ENCODE measurements at regions not wholly inside any gene's neighbourhood (a gene's known extent, or its start where the extent isn't known, plus 50 kb on each side); places are given as distances from the start of the nearest gene placed in this dataset.
"Not testable (repeated sequence)": the region's sequence is repeated elsewhere in the genome, so short reads cannot be mapped to it uniquely, and the experiment has no call there.

DNA sequence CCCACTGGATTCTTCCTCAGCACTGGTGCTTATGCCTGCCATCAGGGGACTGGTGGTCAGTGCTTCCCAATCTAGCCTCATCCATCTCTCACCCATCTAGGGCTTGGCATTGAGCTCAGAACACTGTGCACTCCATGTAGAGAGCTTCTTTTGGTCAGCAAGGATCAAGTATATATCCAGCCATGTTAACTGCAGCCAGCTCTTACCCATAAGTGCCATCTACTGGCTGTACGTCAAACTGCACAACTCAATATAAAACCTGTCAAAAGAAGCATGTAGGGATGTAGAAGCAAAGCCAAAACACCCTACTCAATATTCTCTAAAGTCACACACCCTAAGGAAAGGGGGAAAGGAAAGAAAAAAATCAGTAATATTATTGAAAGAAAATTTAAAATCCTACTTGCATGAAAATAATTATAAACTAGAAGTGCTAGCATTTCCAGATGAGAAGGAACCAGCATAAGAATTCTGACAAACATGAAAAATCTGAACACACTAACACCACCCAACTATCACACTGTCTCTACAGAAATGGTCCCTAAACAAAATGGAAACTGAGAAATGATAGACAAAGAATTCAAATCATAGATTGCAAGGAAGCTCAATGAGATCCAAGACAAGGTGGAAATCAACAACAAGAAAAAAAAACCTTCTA is 531.1 kb upstream of the STEAP1 start:
- no peak overlapping the region for H3K9ac ChIP-seq (ENCODE audit: low read depth, low read length)
- POLR2A ChIA-PET (ENCODE audit: unreplicated experiment) = no interaction called here
- no peak overlapping the region for H2BK20ac ChIP-seq (ENCODE audit: low read depth, low read length)
- no peak overlapping the region for H3K4me2 ChIP-seq (ENCODE audit: low read depth, low read length)
- no peak overlapping the region for H2AK5ac ChIP-seq (ENCODE audit: low read depth, low read length)
- H3K23ac ChIP-seq (ENCODE audit: low read depth, low read length) = no peak overlapping the region
- H3K14ac ChIP-seq (replicated peaks; ENCODE audit: low read depth, low read length) = no peak overlapping the region
- CTCF ChIA-PET = interaction anchor here (1.3 kb wide), 1 partner anchor 29 kb away, joined by 3 read pairs; no protein-coding TSS in a partner anchor
- no peak overlapping the region for H3K18ac ChIP-seq (ENCODE audit: low read depth, low read length)
- no peaks in the 10 kb centered on the region for H3K36me3 ChIP-seq (ENCODE audit: control insufficient read depth, insufficient read depth, low read length)
- WGBS, 2 experiments (ENCODE audit: extremely low coverage in 2 of 2, insufficient read length in 1 of 2) = no CpG with 5 or more reads among the region's 1 CpG
- H3K4ac ChIP-seq (ENCODE audit: low read depth, low read length) = no peak overlapping the region
- no peak overlapping the region for H4K8ac ChIP-seq (ENCODE audit: low read depth in 2 of 2, low read length in 2 of 2)
- peaks cover 24% of the 10 kb centered on the region for H3K9me3 ChIP-seq (ENCODE audit: control insufficient read depth, insufficient read depth, low read length)
- H3K4me3 ChIP-seq (ENCODE audit: insufficient read depth, low read depth, low read length) = no peak overlapping the region
- no peaks in the 10 kb centered on the region for H3K4me1 ChIP-seq (ENCODE audit: control insufficient read depth, insufficient read depth, low read length)
- no peak overlapping the region for H4K91ac ChIP-seq (ENCODE audit: insufficient read depth, low read depth, low read length)
- H3K27me3 ChIP-seq (ENCODE audit: control insufficient read depth, insufficient read depth, low read length) = no peaks in the 10 kb centered on the region
- no peaks in the 10 kb centered on the region for H4K20me1 ChIP-seq (ENCODE audit: insufficient read depth, low read length)
- BruUV-seq (replicated peaks) = no TSS peak
- H2BK15ac ChIP-seq (ENCODE audit: low read depth, low read length) = no peak overlapping the region
- H2BK5ac ChIP-seq (ENCODE audit: low read depth, low read length, poor library complexity, severe bottlenecking) = no peak overlapping the region
- no peak overlapping the region for H3K56ac ChIP-seq (ENCODE audit: extremely low read depth, insufficient read depth, low read length)
- H3K9me1 ChIP-seq (ENCODE audit: insufficient read depth, low read length) = no peaks in the 10 kb centered on the region
- TF ChIP-seq, protein P1, sequence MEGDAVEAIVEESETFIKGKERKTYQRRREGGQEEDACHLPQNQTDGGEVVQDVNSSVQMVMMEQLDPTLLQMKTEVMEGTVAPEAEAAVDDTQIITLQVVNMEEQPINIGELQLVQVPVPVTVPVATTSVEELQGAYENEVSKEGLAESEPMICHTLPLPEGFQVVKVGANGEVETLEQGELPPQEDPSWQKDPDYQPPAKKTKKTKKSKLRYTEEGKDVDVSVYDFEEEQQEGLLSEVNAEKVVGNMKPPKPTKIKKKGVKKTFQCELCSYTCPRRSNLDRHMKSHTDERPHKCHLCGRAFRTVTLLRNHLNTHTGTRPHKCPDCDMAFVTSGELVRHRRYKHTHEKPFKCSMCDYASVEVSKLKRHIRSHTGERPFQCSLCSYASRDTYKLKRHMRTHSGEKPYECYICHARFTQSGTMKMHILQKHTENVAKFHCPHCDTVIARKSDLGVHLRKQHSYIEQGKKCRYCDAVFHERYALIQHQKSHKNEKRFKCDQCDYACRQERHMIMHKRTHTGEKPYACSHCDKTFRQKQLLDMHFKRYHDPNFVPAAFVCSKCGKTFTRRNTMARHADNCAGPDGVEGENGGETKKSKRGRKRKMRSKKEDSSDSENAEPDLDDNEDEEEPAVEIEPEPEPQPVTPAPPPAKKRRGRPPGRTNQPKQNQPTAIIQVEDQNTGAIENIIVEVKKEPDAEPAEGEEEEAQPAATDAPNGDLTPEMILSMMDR (conservative IDR thresholded peaks at IDR 0.05; ENCODE audit: low read depth, low read length) = peak; percentile 45
- TF ChIP-seq SMC3 (IDR thresholded peaks at IDR 0.05; ENCODE audit: low read depth, low read length) (peak; percentile 31; the same call in 1 of the 2 replicates), RAD21 (IDR thresholded peaks at IDR 0.05; ENCODE audit: low read length) (peak; percentile 42), MXI1 (IDR thresholded peaks at IDR 0.05; ENCODE audit: borderline replicate concordance, low read depth, low read length) (no peak)
- peak; percentile 3 for DNase-seq
- H3K79me1 ChIP-seq (ENCODE audit: low read depth in 1 of 2, low read length in 2 of 2) = no peaks in the 10 kb centered on the region
- no peak for ATAC-seq (ENCODE audit: low read depth)
- H2AFZ ChIP-seq (replicated peaks; ENCODE audit: low read length, poor library complexity) = no peak overlapping the region
- dilution Hi-C loops (cut with HindIII; ENCODE audit: low sequenced_read_pairs, unreplicated experiment) (no loop called here), in situ Hi-C loops (cut with MboI; ENCODE audit: low sequenced_read_pairs) (no loop called here), intact Hi-C loops (cut with micrococcal nuclease) (no loop called here)
- H4K5ac ChIP-seq (ENCODE audit: low read depth, low read length) = no peak overlapping the region
- no peak overlapping the region for H3K27ac ChIP-seq (ENCODE audit: insufficient read depth, low read length)
- no peak overlapping the region for H2AK9ac ChIP-seq (replicated peaks; ENCODE audit: low read depth, low read length, poor library complexity)
- no peak overlapping the region for H2BK120ac ChIP-seq (ENCODE audit: low read depth, low read length)

DNA sequence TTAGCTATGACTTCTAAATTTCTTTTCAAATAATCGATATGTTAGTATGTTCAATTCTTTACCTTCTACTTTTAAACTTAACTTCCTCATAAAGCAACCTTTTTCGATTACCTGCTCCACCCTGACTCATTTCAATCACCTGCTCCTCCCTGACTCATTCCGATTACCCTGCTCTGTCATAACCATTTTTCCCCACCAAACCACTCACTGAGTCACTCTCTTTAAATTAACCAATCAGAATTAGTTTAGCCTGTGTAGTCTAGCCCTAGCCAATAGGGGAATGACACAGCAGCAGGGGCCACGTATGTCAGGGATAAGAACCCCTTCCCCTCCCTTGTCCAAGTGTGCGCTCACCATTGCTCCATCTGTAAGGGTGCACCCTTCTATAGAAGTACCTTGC is 530.1 kb upstream of the STEAP1 start:
- H2AFZ ChIP-seq (replicated peaks; ENCODE audit: low read length, poor library complexity); dilution Hi-C loops (cut with HindIII; ENCODE audit: low sequenced_read_pairs, unreplicated experiment); intact Hi-C loops (cut with micrococcal nuclease); H3K36me3 ChIP-seq (ENCODE audit: control insufficient read depth, insufficient read depth, low read length); H3K56ac ChIP-seq (ENCODE audit: extremely low read depth, insufficient read depth, low read length); H3K9ac ChIP-seq (ENCODE audit: low read depth, low read length); H2AK9ac ChIP-seq (replicated peaks; ENCODE audit: low read depth, low read length, poor library complexity); H2BK5ac ChIP-seq (ENCODE audit: low read depth, low read length, poor library complexity, severe bottlenecking); in situ Hi-C loops (cut with MboI; ENCODE audit: low sequenced_read_pairs); H4K20me1 ChIP-seq (ENCODE audit: insufficient read depth, low read length); H3K18ac ChIP-seq (ENCODE audit: low read depth, low read length); H2AK5ac ChIP-seq (ENCODE audit: low read depth, low read length); DNase-seq; H3K27ac ChIP-seq (ENCODE audit: insufficient read depth, low read length); H3K23ac ChIP-seq (ENCODE audit: low read depth, low read length); POLR2A ChIA-PET (ENCODE audit: unreplicated experiment); H2BK15ac ChIP-seq (ENCODE audit: low read depth, low read length); BruUV-seq (replicated peaks); ATAC-seq (ENCODE audit: low read depth); CTCF ChIA-PET; H2BK120ac ChIP-seq (ENCODE audit: low read depth, low read length); H3K4me2 ChIP-seq (ENCODE audit: low read depth, low read length); H4K8ac ChIP-seq (ENCODE audit: low read depth in 2 of 2, low read length in 2 of 2); H3K9me1 ChIP-seq (ENCODE audit: insufficient read depth, low read length); H3K79me1 ChIP-seq (ENCODE audit: low read depth in 1 of 2, low read length in 2 of 2); H4K5ac ChIP-seq (ENCODE audit: low read depth, low read length); H3K4me1 ChIP-seq (ENCODE audit: control insufficient read depth, insufficient read depth, low read length); H3K4me3 ChIP-seq (ENCODE audit: insufficient read depth, low read depth, low read length); H3K27me3 ChIP-seq (ENCODE audit: control insufficient read depth, insufficient read depth, low read length); H2BK20ac ChIP-seq (ENCODE audit: low read depth, low read length); H3K4ac ChIP-seq (ENCODE audit: low read depth, low read length); H3K14ac ChIP-seq (replicated peaks; ENCODE audit: low read depth, low read length); H4K91ac ChIP-seq (ENCODE audit: insufficient read depth, low read depth, low read length): not testable (repeated sequence)
- WGBS, 2 experiments (ENCODE audit: extremely low coverage in 2 of 2, insufficient read length in 1 of 2) = 45% methylated on average over 2 of the region's 5 CpGs; no CpG with 5 or more reads in 1 of the 2 experiments
- H3K9me3 ChIP-seq (ENCODE audit: control insufficient read depth, insufficient read depth, low read length) = peaks cover 24% of the 10 kb centered on the region

Data from IMR-90 (cell line).